WTC11 (cell line): ENCODE measurements at regions not wholly inside any gene's neighbourhood (a gene's known extent, or its start where the extent isn't known, plus 50 kb on each side); places are given as distances from the start of the nearest gene placed in this dataset.

Experiments used
- ATAC-seq: fragments of 200-7000 bp; cut with Tn5 transposase; 2 replicates; pipeline ENCODE4 v1.10.0; 2021; ENCODE audit warnings: mild to moderate bottlenecking, moderate library complexity
- CTCF ChIA-PET: fragments of 300-600 bp; sonication (Branson Sonifier 250); formaldehyde crosslinking; loops from one replicate; lab custom pipeline; 2021; ENCODE audit warnings: antibody characterized with exemption; lab: Charles Lee
- POLR2A ChIA-PET: fragments of 350-600 bp; sonication (Branson Sonifier 250); formaldehyde crosslinking; loops from one replicate; lab custom pipeline; 2021; ENCODE audit warnings: antibody characterized with exemption; lab: Charles Lee
- DNase-seq: peaks from one replicate; pipeline ENCODE4 v3.0.0; 2021; ENCODE audit warnings: low spot score
- H3K27ac Mint-ChIP-seq: 2 replicates; pipeline ENCODE4 v1.8.0; 2021; ENCODE audit warnings: mixed read lengths
- H3K27me3 Mint-ChIP-seq: 2 replicates; pipeline ENCODE4 v1.8.0; 2021; ENCODE audit warnings: low read depth, mild to moderate bottlenecking, moderate library complexity, mixed read lengths
- H3K36me3 Mint-ChIP-seq: 2 replicates; pipeline ENCODE4 v1.8.0; 2021; ENCODE audit warnings: mixed read lengths
- H3K4me1 Mint-ChIP-seq: 2 replicates; pipeline ENCODE4 v1.8.0; 2022; ENCODE audit warnings: mixed read lengths
- H3K4me3 Mint-ChIP-seq: 2 replicates; pipeline ENCODE4 v1.8.0; 2021; ENCODE audit warnings: mild to moderate bottlenecking, moderate library complexity, mixed read lengths
- H3K9me3 Mint-ChIP-seq: 2 replicates; pipeline ENCODE4 v1.8.0; 2021; ENCODE audit warnings: mixed read lengths
- AFF4 ChIP-seq: sonication (generic); formaldehyde crosslinking; IDR thresholded peaks from 2 replicates; pipeline ENCODE4 v1.8.1; 2023; ENCODE audit warnings: mild to moderate bottlenecking, missing genetic modification reagents, borderline replicate concordance
- ATF2 ChIP-seq: sonication (generic); formaldehyde crosslinking; IDR thresholded peaks from 2 replicates; pipeline ENCODE4 v1.8.1; 2022; ENCODE audit warnings: low read depth, missing genetic modification reagents, borderline replicate concordance
- CDX4 ChIP-seq: fragments of 250-450 bp; sonication (Bioruptor Pico); IDR thresholded peaks from 2 replicates; pipeline ENCODE4 v1.9.0; 2021; ENCODE audit warnings: moderate library complexity, mild to moderate bottlenecking, inconsistent platforms, borderline replicate concordance
- CTCF ChIP-seq: fragments of 200-600 bp; IDR thresholded peaks from 2 replicates; pipeline ENCODE4 v1.8.0; 2022; ENCODE audit warnings: antibody characterized with exemption
- E2F4 ChIP-seq: sonication (generic); formaldehyde crosslinking; IDR thresholded peaks from 2 replicates; pipeline ENCODE4 v1.8.1; 2022; ENCODE audit warnings: low read depth, mild to moderate bottlenecking, moderate library complexity, missing genetic modification reagents, borderline replicate concordance
- EMX1 ChIP-seq: fragments of 250-450 bp; sonication (Bioruptor Pico); IDR thresholded peaks from 2 replicates; pipeline ENCODE4 v1.8.0; 2021; ENCODE audit warnings: mild to moderate bottlenecking
- HMGXB4 ChIP-seq: sonication (generic); formaldehyde crosslinking; IDR thresholded peaks from 2 replicates; pipeline ENCODE4 v1.8.1; 2023; ENCODE audit warnings: mild to moderate bottlenecking, moderate library complexity, missing genetic modification reagents
- IRF1 ChIP-seq: sonication (generic); formaldehyde crosslinking; IDR thresholded peaks from 2 replicates; pipeline ENCODE4 v1.8.0; 2023; ENCODE audit warnings: missing genetic modification reagents
- JUN ChIP-seq: sonication (generic); formaldehyde crosslinking; IDR thresholded peaks from 2 replicates; pipeline ENCODE4 v1.8.0; 2023; ENCODE audit warnings: mild to moderate bottlenecking, missing genetic modification reagents
- KAT7 ChIP-seq: sonication (generic); formaldehyde crosslinking; IDR thresholded peaks from 2 replicates; pipeline ENCODE4 v1.8.1; 2023; ENCODE audit warnings: missing genetic modification reagents, mild to moderate bottlenecking, borderline replicate concordance
- MXD4 ChIP-seq: fragments of 250-450 bp; sonication (Bioruptor Pico); IDR thresholded peaks from 2 replicates; pipeline ENCODE4 v1.8.0; 2021; ENCODE audit warnings: mild to moderate bottlenecking, moderate library complexity, borderline replicate concordance
- NR1H2 ChIP-seq: sonication (generic); formaldehyde crosslinking; IDR thresholded peaks from 2 replicates; pipeline ENCODE4 v1.9.0; 2021; ENCODE audit warnings: mild to moderate bottlenecking, moderate library complexity, missing genetic modification reagents
- NR2C2 ChIP-seq: sonication (generic); formaldehyde crosslinking; IDR thresholded peaks from 2 replicates; pipeline ENCODE4 v1.8.0; 2022; ENCODE audit warnings: mild to moderate bottlenecking, missing genetic modification reagents
- NR3C1 ChIP-seq: sonication (generic); formaldehyde crosslinking; conservative IDR thresholded peaks from 2 replicates; pipeline ENCODE4 v1.8.1; 2023; ENCODE audit warnings: low read depth, mild to moderate bottlenecking, missing genetic modification reagents
- USF1 ChIP-seq: sonication (generic); formaldehyde crosslinking; IDR thresholded peaks from 2 replicates; pipeline ENCODE4 v1.8.0; 2022; ENCODE audit warnings: mild to moderate bottlenecking, missing genetic modification reagents
- ZBTB43 ChIP-seq: sonication (generic); formaldehyde crosslinking; IDR thresholded peaks from 2 replicates; pipeline ENCODE4 v1.8.1; 2023; ENCODE audit warnings: mild to moderate bottlenecking, missing genetic modification reagents
- ZMAT4 ChIP-seq: fragments of 250-450 bp; sonication (Bioruptor Pico); IDR thresholded peaks from 2 replicates; pipeline ENCODE4 v1.9.0; 2021; ENCODE audit warnings: mild to moderate bottlenecking
- ZNF121 ChIP-seq: sonication (generic); formaldehyde crosslinking; IDR thresholded peaks from 2 replicates; pipeline ENCODE4 v1.8.0; 2023; ENCODE audit warnings: missing genetic modification reagents
- ZNF532 ChIP-seq: fragments of 250-450 bp; sonication (Bioruptor Pico); IDR thresholded peaks from 2 replicates; pipeline ENCODE4 v1.9.0; 2021; ENCODE audit warnings: mild to moderate bottlenecking, borderline replicate concordance

GRCh38 chr4:103272174-103272573, 74.0 kb upstream of the CENPE start:
- ChIA-PET CTCF (no interaction called here), POLR2A (no interaction called here)
- no peak for DNase-seq
- no peak overlapping the region for H3K4me3 Mint-ChIP-seq
- H3K4me1 Mint-ChIP-seq, result peaks cover 4% of the 10 kb centered on the region
- no peaks in the 10 kb centered on the region for H3K27me3 Mint-ChIP-seq
- peaks cover 48% of the 10 kb centered on the region for H3K9me3 Mint-ChIP-seq
- ATAC-seq, result no peak
- no peak overlapping the region; the same call in 1 of the 2 replicates for H3K27ac Mint-ChIP-seq
- no peak for TF ChIP-seq ZNF121 (CRISPR knock-in tag)
- TF ChIP-seq USF1, result no peak
- no peak for TF ChIP-seq MXD4 (CRISPR knock-in tag)
- TF ChIP-seq KAT7, result no peak
- no peak for TF ChIP-seq AFF4 (CRISPR knock-in tag)
- no peak for TF ChIP-seq CTCF
- no peak for TF ChIP-seq ZBTB43 (CRISPR knock-in tag)
- TF ChIP-seq NR2C2 (CRISPR knock-in tag), result no peak
- no peak for TF ChIP-seq EMX1 (CRISPR knock-in tag)
- no peak for TF ChIP-seq IRF1 (CRISPR knock-in tag)
- TF ChIP-seq NR1H2 (CRISPR knock-in tag), result no peak
- TF ChIP-seq JUN (CRISPR knock-in tag), result no peak
- no peak for TF ChIP-seq ZNF532 (CRISPR knock-in tag)
- TF ChIP-seq E2F4 (CRISPR knock-in tag), result no peak
- TF ChIP-seq HMGXB4 (CRISPR knock-in tag), result no peak
- no peak for TF ChIP-seq NR3C1 (CRISPR knock-in tag)
- TF ChIP-seq ATF2 (CRISPR knock-in tag), result no peak
- no peak for TF ChIP-seq CDX4 (CRISPR knock-in tag)
- no peak for TF ChIP-seq ZMAT4 (CRISPR knock-in tag)
- H3K36me3 Mint-ChIP-seq, result peaks cover 22% of the 10 kb centered on the region
